ENCODE measurements at regions not wholly inside any gene's neighbourhood (a gene's known extent, or its start where the extent isn't known, plus 50 kb on each side); places are given as distances from the start of the nearest gene placed in this dataset.

DNA sequence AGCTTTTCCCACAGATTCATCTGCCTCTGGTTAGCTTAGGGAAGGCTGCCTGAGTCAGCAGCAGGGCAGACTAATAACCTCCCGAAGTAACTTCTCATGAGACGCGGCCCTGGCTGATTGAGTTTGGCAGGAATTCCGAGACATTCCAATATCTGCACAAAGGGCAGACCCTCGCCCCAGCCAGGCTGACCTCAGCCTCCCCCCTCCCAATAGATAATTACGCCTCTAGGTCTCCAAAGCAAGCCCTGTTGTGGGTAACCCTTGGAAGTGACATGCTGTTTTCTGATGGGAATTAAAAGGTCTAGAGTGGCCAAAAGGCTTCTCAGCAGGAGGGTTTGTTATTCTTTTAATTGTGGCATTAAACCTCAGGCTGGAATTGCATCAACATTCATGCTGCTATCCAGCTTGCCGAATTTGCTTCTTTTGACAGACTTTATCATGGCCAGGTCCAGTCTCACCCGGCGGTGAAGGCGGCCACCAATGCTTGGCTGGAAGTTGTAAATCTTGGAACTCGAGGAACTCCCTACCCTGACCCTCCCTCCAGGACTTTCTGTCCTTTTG lies 98.0 kb upstream of the SLC14A2 start:
- Histone ChIP-seq H3K4me1 (ENCODE audit: control insufficient read depth, insufficient read depth, low read length) (peaks cover 18% of the 10 kb centered on the region), H3K36me3 (ENCODE audit: control insufficient read depth in 2 of 2, insufficient read depth in 1 of 2, low read length in 2 of 2) (no peaks in the 10 kb centered on the region), H3K27ac (ENCODE audit: extremely low read depth, low read depth, low read length) (no peak overlapping the region), H3K9me3 (ENCODE audit: control insufficient read depth, insufficient read depth, low read depth, low read length) (no peaks in the 10 kb centered on the region), H3K4me3 (ENCODE audit: low read depth, low read length) (no peak overlapping the region)
- ChIA-PET POLR2A (no interaction called here), CTCF (interaction anchor here (1.0 kb wide), 1 partner anchor 9 kb away, joined by 4 read pairs; no protein-coding TSS in a partner anchor)
- TF ChIP-seq ZIC2 (tag by site-specific recombination; IDR thresholded peaks at IDR 0.05) (peak; percentile 28), ZFP3 (tag by site-specific recombination; IDR thresholded peaks at IDR 0.05; ENCODE audit: low read depth) (no peak), REST (tag by site-specific recombination; IDR thresholded peaks at IDR 0.05) (peak; percentile 32; the same call in 1 of the 2 replicates)

- H3K36me3 ChIP-seq (ENCODE audit: control insufficient read depth in 2 of 2, insufficient read depth in 1 of 2, low read length in 2 of 2), result no peaks in the 10 kb centered on the region
- no peak overlapping the region for H3K4me3 ChIP-seq (ENCODE audit: low read depth, low read length)
- POLR2A ChIA-PET, result no interaction called here
- CTCF ChIA-PET, result interaction anchor here (0.7 kb wide), 1 partner anchor 93 kb away, joined by 3 read pairs; no protein-coding TSS in a partner anchor
- no peaks in the 10 kb centered on the region for H3K9me3 ChIP-seq (ENCODE audit: control insufficient read depth, insufficient read depth, low read depth, low read length)
- no peak overlapping the region for H3K27ac ChIP-seq (ENCODE audit: extremely low read depth, low read depth, low read length)
- TF ChIP-seq ZNF664 (tag by site-specific recombination; IDR thresholded peaks at IDR 0.05) (peak; percentile 79), ZNF292 (tag by site-specific recombination; IDR thresholded peaks at IDR 0.05; ENCODE audit: borderline replicate concordance, low read depth) (no peak), ZNF433 (tag by site-specific recombination; IDR thresholded peaks at IDR 0.05; ENCODE audit: low read depth) (no peak), ZXDB (tag by site-specific recombination; IDR thresholded peaks at IDR 0.05) (no peak), ZNF514 (tag by site-specific recombination; IDR thresholded peaks at IDR 0.05) (no peak)
- TF ChIP-seq, protein P1, sequence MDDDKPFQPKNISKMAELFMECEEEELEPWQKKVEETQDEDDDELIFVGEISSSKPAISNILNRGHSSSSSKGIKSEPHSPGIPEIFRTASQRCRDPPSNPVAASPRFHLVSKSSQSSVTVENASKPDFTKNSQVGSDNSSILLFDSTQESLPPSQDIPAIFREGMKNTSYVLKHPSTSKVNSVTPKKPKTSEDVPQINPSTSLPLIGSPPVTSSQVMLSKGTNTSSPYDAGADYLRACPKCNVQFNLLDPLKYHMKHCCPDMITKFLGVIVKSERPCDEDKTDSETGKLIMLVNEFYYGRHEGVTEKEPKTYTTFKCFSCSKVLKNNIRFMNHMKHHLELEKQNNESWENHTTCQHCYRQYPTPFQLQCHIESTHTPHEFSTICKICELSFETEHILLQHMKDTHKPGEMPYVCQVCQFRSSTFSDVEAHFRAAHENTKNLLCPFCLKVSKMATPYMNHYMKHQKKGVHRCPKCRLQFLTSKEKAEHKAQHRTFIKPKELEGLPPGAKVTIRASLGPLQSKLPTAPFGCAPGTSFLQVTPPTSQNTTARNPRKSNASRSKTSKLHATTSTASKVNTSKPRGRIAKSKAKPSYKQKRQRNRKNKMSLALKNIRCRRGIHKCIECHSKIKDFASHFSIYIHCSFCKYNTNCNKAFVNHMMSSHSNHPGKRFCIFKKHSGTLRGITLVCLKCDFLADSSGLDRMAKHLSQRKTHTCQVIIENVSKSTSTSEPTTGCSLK (tag by site-specific recombination; IDR thresholded peaks at IDR 0.05), result no peak
- TF ChIP-seq, protein P2, sequence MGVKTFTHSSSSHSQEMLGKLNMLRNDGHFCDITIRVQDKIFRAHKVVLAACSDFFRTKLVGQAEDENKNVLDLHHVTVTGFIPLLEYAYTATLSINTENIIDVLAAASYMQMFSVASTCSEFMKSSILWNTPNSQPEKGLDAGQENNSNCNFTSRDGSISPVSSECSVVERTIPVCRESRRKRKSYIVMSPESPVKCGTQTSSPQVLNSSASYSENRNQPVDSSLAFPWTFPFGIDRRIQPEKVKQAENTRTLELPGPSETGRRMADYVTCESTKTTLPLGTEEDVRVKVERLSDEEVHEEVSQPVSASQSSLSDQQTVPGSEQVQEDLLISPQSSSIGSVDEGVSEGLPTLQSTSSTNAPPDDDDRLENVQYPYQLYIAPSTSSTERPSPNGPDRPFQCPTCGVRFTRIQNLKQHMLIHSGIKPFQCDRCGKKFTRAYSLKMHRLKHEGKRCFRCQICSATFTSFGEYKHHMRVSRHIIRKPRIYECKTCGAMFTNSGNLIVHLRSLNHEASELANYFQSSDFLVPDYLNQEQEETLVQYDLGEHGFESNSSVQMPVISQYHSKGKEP (tag by site-specific recombination; IDR thresholded peaks at IDR 0.05), result peak; percentile 60; the same call in 1 of the 2 replicates
- peaks cover 18% of the 10 kb centered on the region for H3K4me1 ChIP-seq (ENCODE audit: control insufficient read depth, insufficient read depth, low read length)
Measured at GRCh38 chr18:45518311-45519155, 96.7 kb upstream of the SLC14A2 start.

All from HEK293 (cell line).